GM12878 (cell line): ENCODE measurements at regions not wholly inside any gene's neighbourhood (a gene's known extent, or its start where the extent isn't known, plus 50 kb on each side); places are given as distances from the start of the nearest gene placed in this dataset.

Experiments used
- ATAC-seq: fragments of 200-7000 bp; cut with Tn5 transposase; 3 replicates; pipeline ENCODE4 v1.9.1; 2020; ENCODE audit warnings: mild to moderate bottlenecking, moderate library complexity
- BruUV-seq: library from RNA; stranded (reverse); fragments of 400-500 nt; replicated peaks from 2 replicates; lab custom pipeline; 2021; lab: Mats Ljungman, UMichigan
- CTCF ChIA-PET: fragments of 300-600 bp; sonication (Branson Sonifier 250); formaldehyde crosslinking; extraction: SDS; loops from one replicate; lab custom pipeline; 2021; ENCODE audit warnings: inconsistent platforms; lab: Yijun Ruan, JAX
- POLR2A ChIA-PET: fragments of 350-600 bp; formaldehyde crosslinking; extraction: SDS; loops from one replicate; lab custom pipeline; 2021; ENCODE audit warnings: inconsistent platforms; lab: Charles Lee
- RAD21 ChIA-PET: fragments of 300-600 bp; sonication (Branson Sonifier 250); formaldehyde crosslinking; loops from one replicate; lab custom pipeline; 2023; ENCODE audit warnings: antibody characterized with exemption; ENCODE audit not compliant: unreplicated experiment; lab: Charles Lee
- SMC1A ChIA-PET: fragments of 300-600 bp; sonication (Branson Sonifier 250); formaldehyde crosslinking; loops from one replicate; lab custom pipeline; 2023; ENCODE audit not compliant: unreplicated experiment, uncharacterized antibody; lab: Charles Lee
- DNase-seq: peaks from one replicate; pipeline ENCODE4 v3.0.0-alpha.2; 2011; ENCODE audit warnings: low read depth, low spot score
- FAIRE-seq: peaks from 3 replicates; lab custom pipeline; 2011; peaks lifted over from hg19 to GRCh38; lab: Jason Lieb, UNC
- H2AFZ ChIP-seq: 2 replicates; pipeline ENCODE4 v1.6.0; 2011; ENCODE audit warnings: low read depth, low read length, control low read depth; ENCODE audit not compliant: control insufficient read depth
- H3K27ac ChIP-seq: 2 replicates; pipeline ENCODE4 v1.5.1; 2011; ENCODE audit warnings: control low read depth; ENCODE audit not compliant: control insufficient read depth, insufficient read depth
- H3K27me3 ChIP-seq, 2 experiments: replicated peaks in 1 of 2; 2 replicates each; pipeline versions ENCODE4 v1.6.0 to v1.6.1; 2011; ENCODE audit warnings: low read length in 1 of 2; ENCODE audit not compliant: control insufficient read depth in 2 of 2, insufficient read depth in 2 of 2
- H3K36me3 ChIP-seq, 2 experiments: 2 replicates each; pipeline ENCODE4 v1.5.1; 2011; ENCODE audit warnings: low read length in 1 of 2; ENCODE audit not compliant: control insufficient read depth in 2 of 2, insufficient read depth in 2 of 2
- H3K4me1 ChIP-seq: 2 replicates; pipeline ENCODE4 v1.6.1; 2011; ENCODE audit warnings: mild to moderate bottlenecking, low read length, moderate library complexity, mixed read lengths; ENCODE audit not compliant: control insufficient read depth, insufficient read depth
- H3K4me2 ChIP-seq: 2 replicates; pipeline ENCODE4 v1.6.0; 2011; ENCODE audit warnings: control low read depth; ENCODE audit not compliant: control insufficient read depth, insufficient read depth
- H3K4me3 ChIP-seq: fragments of 200-600 bp; sonication (generic); 2 replicates; pipeline ENCODE4 v1.5.1; 2016
- H3K79me2 ChIP-seq: 2 replicates; pipeline ENCODE4 v1.6.0; 2011; ENCODE audit warnings: low read length; ENCODE audit not compliant: control insufficient read depth, insufficient read depth
- H3K9ac ChIP-seq: 2 replicates; pipeline ENCODE4 v1.8.0; 2011; ENCODE audit warnings: low read length, control low read depth, mixed read lengths; ENCODE audit not compliant: control insufficient read depth, insufficient read depth
- H3K9me3 ChIP-seq: replicated peaks from 3 replicates; pipeline ENCODE4 v1.5.1; 2011; ENCODE audit warnings: mild to moderate bottlenecking, low read length; ENCODE audit not compliant: control insufficient read depth, insufficient read depth
- H4K20me1 ChIP-seq: 2 replicates; pipeline ENCODE4 v1.6.0; 2011; ENCODE audit not compliant: control insufficient read depth, insufficient read depth
- ATF7 ChIP-seq: fragments of 450-650 bp; IDR thresholded peaks from 2 replicates; pipeline ENCODE4 v1.6.1; 2016; ENCODE audit warnings: low read depth, mild to moderate bottlenecking
- CTCF ChIP-seq, 3 experiments: IDR thresholded peaks in 2 of 3; conservative IDR thresholded peaks in 1 of 3; 2 replicates each; pipeline ENCODE4 v1.5.1; 2011; ENCODE audit warnings: low read depth in 3 of 3, low read length in 3 of 3, mild to moderate bottlenecking in 3 of 3, control low read depth in 2 of 3, moderate library complexity in 2 of 3, inconsistent platforms in 1 of 3, mixed read lengths in 1 of 3; ENCODE audit not compliant: control insufficient read depth in 2 of 3, insufficient read depth in 1 of 3; ENCODE audit errors: extremely low read depth in 1 of 3
- IKZF2 ChIP-seq, 2 experiments: fragments of 450-650 bp; IDR thresholded peaks; 2 replicates each; pipeline ENCODE4 v1.6.1; 2017; ENCODE audit warnings: mild to moderate bottlenecking in 2 of 2, moderate library complexity in 2 of 2
- LARP7 ChIP-seq: fragments of 450-650 bp; IDR thresholded peaks from 2 replicates; pipeline ENCODE4 v1.6.1; 2017; ENCODE audit warnings: mild to moderate bottlenecking
- SUPT20H ChIP-seq: IDR thresholded peaks from 2 replicates; pipeline ENCODE4 v1.6.1; 2011; ENCODE audit warnings: low read depth, mild to moderate bottlenecking, low read length, moderate library complexity, borderline replicate concordance; ENCODE audit not compliant: control insufficient read depth
- TCF3 ChIP-seq: IDR thresholded peaks from 2 replicates; pipeline ENCODE4 v1.6.1; 2012; ENCODE audit warnings: low read depth, mild to moderate bottlenecking, low read length, borderline replicate concordance; ENCODE audit not compliant: insufficient read depth
- ZNF207 ChIP-seq: fragments of 450-650 bp; IDR thresholded peaks from 2 replicates; pipeline ENCODE4 v1.6.1; 2014; ENCODE audit warnings: antibody characterized with exemption, mild to moderate bottlenecking, borderline replicate concordance
- WGBS: methylation state at CpG from one replicate; pipeline ENCODE4 v1.1.6; 2016; ENCODE audit warnings: low lambda C conversion rate; ENCODE audit not compliant: insufficient replicate concordance, insufficient coverage; ENCODE audit errors: missing lambda C conversion rate; 5-methylcytosine and 5-hydroxymethylcytosine counted together
- in situ Hi-C: fragments of 300-500 bp; cut with MboI; formaldehyde crosslinking; loops from 9 replicates; pipeline ENCODE4 v1.14.3; 2018; ENCODE audit warnings: mixed read lengths
- intact Hi-C: fragments of 100-400 bp; cut with micrococcal nuclease; formaldehyde crosslinking; loops from one replicate; pipeline ENCODE4 v1.14.2; 2022; ENCODE audit not compliant: unreplicated experiment
- TF ChIP-seq, protein P1 (sequence below): fragments of 450-650 bp; IDR thresholded peaks from 2 replicates; pipeline ENCODE4 v1.6.1; 2017; ENCODE audit warnings: mild to moderate bottlenecking, moderate library complexity

DNA sequence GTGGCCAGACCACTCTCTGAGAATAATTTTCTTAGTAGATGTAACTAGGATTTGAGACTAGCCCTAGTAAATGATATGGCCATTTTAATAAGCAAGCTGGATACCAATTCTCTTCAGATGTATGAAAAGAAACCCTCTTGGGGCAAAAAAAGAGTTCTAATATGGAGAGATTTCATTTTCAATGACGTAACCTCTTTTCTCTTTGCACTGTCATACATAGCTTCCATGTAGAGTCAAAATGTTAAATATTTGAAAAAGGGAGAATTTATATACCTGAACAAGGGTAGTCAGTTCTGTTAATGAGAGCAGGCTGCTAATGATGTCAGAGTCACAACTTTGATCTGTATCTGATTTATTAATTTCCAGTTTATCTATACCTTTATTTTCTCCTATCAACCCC is 120.0 kb downstream of the KBTBD8 start:
- CTCF ChIA-PET: no interaction called here
- H3K9ac ChIP-seq: no peak overlapping the region
- 25% methylated on average over 1 of the region's 1 CpG for WGBS
- no peak for DNase-seq
- no peaks in the 10 kb centered on the region for H3K9me3 ChIP-seq
- H4K20me1 ChIP-seq: no peaks in the 10 kb centered on the region
- FAIRE-seq: no peak
- POLR2A ChIA-PET: no interaction called here
- no peaks in the 10 kb centered on the region for H3K27me3 ChIP-seq
- no peak overlapping the region for H3K4me3 ChIP-seq
- in situ Hi-C loops: loop anchor here (10.0 kb wide), 1 partner anchor 667 kb away; no protein-coding TSS in a partner anchor
- no peaks in the 10 kb centered on the region for H3K79me2 ChIP-seq
- TF ChIP-seq ATF7 (peak; percentile 33; the same call in 1 of the 2 replicates), CTCF (IDR thresholded peaks at IDR 0.05 in 2 of 3, conservative IDR thresholded peaks at IDR 0.05 in 1 of 3; ENCODE audit: control insufficient read depth in 2 of 3, extremely low read depth in 1 of 3, insufficient read depth in 1 of 3, low read depth in 3 of 3, low read length in 3 of 3) (no peak)
- TF ChIP-seq, all 136 proteins: peak for 1
- no peaks in the 10 kb centered on the region for H3K36me3 ChIP-seq
- no peak overlapping the region for H2AFZ ChIP-seq
- no peak overlapping the region for H3K27ac ChIP-seq
- no TSS peak for BruUV-seq
- ATAC-seq: no peak
- intact Hi-C loops: no loop called here
- SMC1A ChIA-PET: no interaction called here
- no peak overlapping the region for H3K4me2 ChIP-seq
- RAD21 ChIA-PET: no interaction called here
- no peaks in the 10 kb centered on the region for H3K4me1 ChIP-seq

GRCh38 chr3:67118635-67119034 is 120.5 kb downstream of the KBTBD8 start:
- intact Hi-C loops: no loop called here
- BruUV-seq: no TSS peak
- no peaks in the 10 kb centered on the region for H3K4me1 ChIP-seq
- in situ Hi-C loops: loop anchor here (10.0 kb wide), 1 partner anchor 666 kb away; no protein-coding TSS in a partner anchor
- no peak overlapping the region for H3K27ac ChIP-seq
- ChIA-PET POLR2A (no interaction called here), RAD21 (no interaction called here), SMC1A (no interaction called here), CTCF (no interaction called here)
- H4K20me1 ChIP-seq: no peaks in the 10 kb centered on the region
- DNase-seq: no peak
- H3K36me3 ChIP-seq: no peaks in the 10 kb centered on the region
- no peak overlapping the region for H3K9ac ChIP-seq
- no peak overlapping the region for H3K4me3 ChIP-seq
- no peaks in the 10 kb centered on the region for H3K27me3 ChIP-seq
- FAIRE-seq: no peak
- 20% methylated on average over 3 of the region's 3 CpGs for WGBS
- H3K79me2 ChIP-seq: no peaks in the 10 kb centered on the region
- ATAC-seq: no peak
- no peak overlapping the region for H3K4me2 ChIP-seq
- no peak overlapping the region for H2AFZ ChIP-seq
- H3K9me3 ChIP-seq: no peaks in the 10 kb centered on the region
- TF ChIP-seq, protein P1, sequence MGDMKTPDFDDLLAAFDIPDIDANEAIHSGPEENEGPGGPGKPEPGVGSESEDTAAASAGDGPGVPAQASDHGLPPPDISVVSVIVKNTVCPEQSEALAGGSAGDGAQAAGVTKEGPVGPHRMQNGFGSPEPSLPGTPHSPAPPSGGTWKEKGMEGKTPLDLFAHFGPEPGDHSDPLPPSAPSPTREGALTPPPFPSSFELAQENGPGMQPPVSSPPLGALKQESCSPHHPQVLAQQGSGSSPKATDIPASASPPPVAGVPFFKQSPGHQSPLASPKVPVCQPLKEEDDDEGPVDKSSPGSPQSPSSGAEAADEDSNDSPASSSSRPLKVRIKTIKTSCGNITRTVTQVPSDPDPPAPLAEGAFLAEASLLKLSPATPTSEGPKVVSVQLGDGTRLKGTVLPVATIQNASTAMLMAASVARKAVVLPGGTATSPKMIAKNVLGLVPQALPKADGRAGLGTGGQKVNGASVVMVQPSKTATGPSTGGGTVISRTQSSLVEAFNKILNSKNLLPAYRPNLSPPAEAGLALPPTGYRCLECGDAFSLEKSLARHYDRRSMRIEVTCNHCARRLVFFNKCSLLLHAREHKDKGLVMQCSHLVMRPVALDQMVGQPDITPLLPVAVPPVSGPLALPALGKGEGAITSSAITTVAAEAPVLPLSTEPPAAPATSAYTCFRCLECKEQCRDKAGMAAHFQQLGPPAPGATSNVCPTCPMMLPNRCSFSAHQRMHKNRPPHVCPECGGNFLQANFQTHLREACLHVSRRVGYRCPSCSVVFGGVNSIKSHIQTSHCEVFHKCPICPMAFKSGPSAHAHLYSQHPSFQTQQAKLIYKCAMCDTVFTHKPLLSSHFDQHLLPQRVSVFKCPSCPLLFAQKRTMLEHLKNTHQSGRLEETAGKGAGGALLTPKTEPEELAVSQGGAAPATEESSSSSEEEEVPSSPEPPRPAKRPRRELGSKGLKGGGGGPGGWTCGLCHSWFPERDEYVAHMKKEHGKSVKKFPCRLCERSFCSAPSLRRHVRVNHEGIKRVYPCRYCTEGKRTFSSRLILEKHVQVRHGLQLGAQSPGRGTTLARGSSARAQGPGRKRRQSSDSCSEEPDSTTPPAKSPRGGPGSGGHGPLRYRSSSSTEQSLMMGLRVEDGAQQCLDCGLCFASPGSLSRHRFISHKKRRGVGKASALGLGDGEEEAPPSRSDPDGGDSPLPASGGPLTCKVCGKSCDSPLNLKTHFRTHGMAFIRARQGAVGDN: no peak
- TF ChIP-seq SUPT20H: no peak
- TF ChIP-seq IKZF2 (IDR thresholded peaks at IDR 0.05): no peak
- no peak for TF ChIP-seq ZNF207
- TF ChIP-seq TCF3: no peak
- no peak for TF ChIP-seq LARP7
- TF ChIP-seq CTCF (IDR thresholded peaks at IDR 0.05 in 2 of 3, conservative IDR thresholded peaks at IDR 0.05 in 1 of 3; ENCODE audit: control insufficient read depth in 2 of 3, extremely low read depth in 1 of 3, insufficient read depth in 1 of 3, low read depth in 3 of 3, low read length in 3 of 3): no peak
